Putamen (tissue), 1 donor: ENCODE measurements at regions not wholly inside any gene's neighbourhood (a gene's known extent, or its start where the extent isn't known, plus 50 kb on each side); places are given as distances from the start of the nearest gene placed in this dataset.
"Not testable (repeated sequence)": the region's sequence is repeated elsewhere in the genome, so short reads cannot be mapped to it uniquely, and the experiment has no call there.

Experiments used
- DNase-seq: peaks from one replicate; pipeline ENCODE4 v3.0.0-alpha.2; 2016; ENCODE audit warnings: low spot score

GRCh38 chr12:16854465-16854864 is 248.5 kb upstream of the LMO3 start:
- DNase-seq = no peak

- no peak for DNase-seq
Measured at GRCh38 chr12:16849473-16849872, 243.5 kb upstream of the LMO3 start.

GRCh38 chr12:16844875-16845274 is 238.9 kb upstream of the LMO3 start:
- DNase-seq = no peak

- no peak for DNase-seq
Measured at GRCh38 chr12:16833376-16834015, 227.5 kb upstream of the LMO3 start.

GRCh38 chr12:16828891-16829290 is 222.9 kb upstream of the LMO3 start:
- no peak for DNase-seq

GRCh38 chr12:16807731-16808130 is 201.8 kb upstream of the LMO3 start:
- no peak for DNase-seq

- no peak for DNase-seq
Measured at GRCh38 chr12:16796168-16796567, 190.2 kb upstream of the LMO3 start.

GRCh38 chr12:16789204-16789790 is 183.3 kb upstream of the LMO3 start:
- no peak for DNase-seq

GRCh38 chr12:16788506-16789203 is 182.7 kb upstream of the LMO3 start:
- DNase-seq = no peak

GRCh38 chr12:16785953-16786352 is 180.0 kb upstream of the LMO3 start:
- no peak for DNase-seq

- DNase-seq = no peak
Measured at GRCh38 chr12:16785524-16785923, 179.6 kb upstream of the LMO3 start.

GRCh38 chr12:16769129-16769528 is 163.2 kb upstream of the LMO3 start:
- not testable (repeated sequence) for DNase-seq

GRCh38 chr12:16766736-16767135 is 160.8 kb upstream of the LMO3 start:
- no peak for DNase-seq

GRCh38 chr12:16763901-16764300 is 157.9 kb upstream of the LMO3 start:
- no peak for DNase-seq

- no peak for DNase-seq
Measured at GRCh38 chr12:16756833-16757555, 151.0 kb upstream of the LMO3 start.

- DNase-seq = no peak
Measured at GRCh38 chr12:16730772-16731171, 124.8 kb upstream of the LMO3 start.

- no peak for DNase-seq
Measured at GRCh38 chr12:16726879-16727278, 120.9 kb upstream of the LMO3 start.

GRCh38 chr12:16719713-16720416 is 113.9 kb upstream of the LMO3 start:
- no peak for DNase-seq

- DNase-seq = no peak
Measured at GRCh38 chr12:16716928-16717327, 111.0 kb upstream of the LMO3 start.

GRCh38 chr12:16692099-16692498 is 86.1 kb upstream of the LMO3 start:
- no peak for DNase-seq

GRCh38 chr12:16691624-16692023 is 85.7 kb upstream of the LMO3 start:
- DNase-seq = no peak

GRCh38 chr12:16688200-16688599 is 82.2 kb upstream of the LMO3 start:
- DNase-seq = no peak
